ENCODE measurements at regions not wholly inside any gene's neighbourhood (a gene's known extent, or its start where the extent isn't known, plus 50 kb on each side); places are given as distances from the start of the nearest gene placed in this dataset.

DNA sequence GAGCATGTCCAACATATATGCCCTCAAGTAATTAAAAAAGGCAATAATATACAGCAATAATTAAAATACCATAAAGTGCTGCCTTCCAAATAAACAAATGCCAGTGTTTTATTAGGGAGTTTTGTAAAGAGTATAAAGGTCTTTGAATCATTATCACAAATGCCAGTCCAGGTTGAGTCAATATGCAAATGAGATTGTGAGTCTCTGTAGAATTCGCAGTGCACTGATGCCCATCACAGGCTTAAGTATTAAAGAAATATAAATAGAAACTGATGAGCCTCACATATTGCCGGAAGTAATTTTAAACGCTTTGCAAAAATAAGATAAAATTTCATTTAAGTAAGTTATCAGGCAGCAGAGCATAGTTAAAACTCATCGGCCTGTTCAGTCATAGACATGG, 205.0 kb upstream of the TECRL start:
- TF ChIP-seq, protein P1, sequence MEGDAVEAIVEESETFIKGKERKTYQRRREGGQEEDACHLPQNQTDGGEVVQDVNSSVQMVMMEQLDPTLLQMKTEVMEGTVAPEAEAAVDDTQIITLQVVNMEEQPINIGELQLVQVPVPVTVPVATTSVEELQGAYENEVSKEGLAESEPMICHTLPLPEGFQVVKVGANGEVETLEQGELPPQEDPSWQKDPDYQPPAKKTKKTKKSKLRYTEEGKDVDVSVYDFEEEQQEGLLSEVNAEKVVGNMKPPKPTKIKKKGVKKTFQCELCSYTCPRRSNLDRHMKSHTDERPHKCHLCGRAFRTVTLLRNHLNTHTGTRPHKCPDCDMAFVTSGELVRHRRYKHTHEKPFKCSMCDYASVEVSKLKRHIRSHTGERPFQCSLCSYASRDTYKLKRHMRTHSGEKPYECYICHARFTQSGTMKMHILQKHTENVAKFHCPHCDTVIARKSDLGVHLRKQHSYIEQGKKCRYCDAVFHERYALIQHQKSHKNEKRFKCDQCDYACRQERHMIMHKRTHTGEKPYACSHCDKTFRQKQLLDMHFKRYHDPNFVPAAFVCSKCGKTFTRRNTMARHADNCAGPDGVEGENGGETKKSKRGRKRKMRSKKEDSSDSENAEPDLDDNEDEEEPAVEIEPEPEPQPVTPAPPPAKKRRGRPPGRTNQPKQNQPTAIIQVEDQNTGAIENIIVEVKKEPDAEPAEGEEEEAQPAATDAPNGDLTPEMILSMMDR (IDR thresholded peaks at IDR 0.05; ENCODE audit: borderline replicate concordance, extremely low read depth, low read length, poor library complexity, severe bottlenecking), result no peak
- no peak for TF ChIP-seq EZH2 (IDR thresholded peaks at IDR 0.05; ENCODE audit: borderline replicate concordance, low read depth, low read length, severe bottlenecking)
